ENCODE measurements at regions not wholly inside any gene's neighbourhood (a gene's known extent, or its start where the extent isn't known, plus 50 kb on each side); places are given as distances from the start of the nearest gene placed in this dataset.

GRCh38 chr9:84174486-84174885, 166.1 kb downstream of the SLC28A3 start:
- DNase-seq (ENCODE audit: low read depth, low spot score): no peak

DNA sequence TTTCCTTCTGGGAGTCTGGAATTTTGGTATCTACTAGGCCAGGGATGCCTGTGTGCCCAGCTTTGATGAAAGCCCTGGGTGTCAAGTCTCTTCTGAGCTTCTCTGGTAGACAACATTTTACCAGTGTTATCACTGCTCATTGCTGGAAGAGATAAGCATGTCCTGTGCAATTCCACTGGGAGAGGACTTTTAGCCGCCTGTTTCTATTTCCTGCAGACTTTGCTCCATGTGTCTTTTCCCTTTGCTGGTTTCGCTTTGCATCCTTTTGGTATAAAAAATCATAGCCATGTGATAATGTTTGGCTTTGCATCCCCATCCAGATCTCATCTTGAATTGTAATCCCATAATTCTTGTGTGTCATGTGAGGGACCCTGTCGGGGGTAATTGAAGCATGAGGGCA, 163.2 kb downstream of the SLC28A3 start:
- no peak for DNase-seq (ENCODE audit: low read depth, low spot score)

- DNase-seq (ENCODE audit: low read depth, low spot score): no peak
Measured at GRCh38 chr9:84179531-84179930, 161.0 kb downstream of the SLC28A3 start.

GRCh38 chr9:84187090-84187489, 153.5 kb downstream of the SLC28A3 start:
- DNase-seq (ENCODE audit: low read depth, low spot score): no peak

DNA sequence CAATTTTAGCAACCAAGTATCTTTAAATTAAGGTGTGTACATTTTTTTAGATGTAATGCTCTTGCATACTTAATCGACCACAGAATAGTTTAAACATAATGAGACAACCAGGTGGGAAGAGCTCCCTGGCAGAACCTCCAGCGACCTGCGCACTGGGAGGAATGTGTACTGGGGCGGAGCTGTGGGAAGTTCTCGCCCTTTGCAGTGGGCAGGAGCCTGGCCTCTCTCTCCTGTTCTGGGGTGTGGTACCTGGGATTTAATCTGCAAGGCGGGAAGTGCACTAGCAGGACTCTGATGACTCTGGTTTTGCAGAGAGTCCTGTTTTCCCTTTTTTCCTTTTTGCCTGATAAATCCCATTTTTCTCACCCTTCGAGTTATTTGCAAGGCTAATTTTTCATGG, 150.7 kb downstream of the SLC28A3 start:
- DNase-seq (ENCODE audit: low read depth, low spot score): no peak

- DNase-seq (ENCODE audit: low read depth, low spot score): no peak
Measured at GRCh38 chr9:84190411-84190810, 150.1 kb downstream of the SLC28A3 start.

- DNase-seq (ENCODE audit: low read depth, low spot score): no peak
Measured at GRCh38 chr9:84206801-84207370, 133.7 kb downstream of the SLC28A3 start.

DNA sequence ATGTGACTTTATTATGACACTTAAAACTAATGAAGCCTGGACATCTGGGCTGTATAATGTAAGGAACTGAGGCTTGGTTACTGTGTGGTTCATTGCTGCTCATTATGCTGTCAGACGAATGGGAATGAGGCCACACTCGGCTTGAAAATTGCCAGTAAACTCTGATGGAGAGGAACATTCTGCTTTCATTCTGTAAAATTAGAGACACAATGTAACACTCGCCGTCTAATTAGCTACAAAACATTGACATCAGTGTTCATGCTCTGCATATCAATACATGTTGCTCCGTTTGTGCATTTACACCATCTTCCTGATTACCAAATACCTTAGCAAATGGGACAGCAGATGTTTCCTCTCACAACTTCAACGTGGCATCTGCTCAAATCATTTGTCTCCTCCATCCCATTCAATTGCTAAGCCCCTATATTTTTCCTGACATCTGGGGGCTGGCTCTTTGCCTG, 133.0 kb downstream of the SLC28A3 start:
- no peak for DNase-seq (ENCODE audit: low read depth, low spot score)

DNA sequence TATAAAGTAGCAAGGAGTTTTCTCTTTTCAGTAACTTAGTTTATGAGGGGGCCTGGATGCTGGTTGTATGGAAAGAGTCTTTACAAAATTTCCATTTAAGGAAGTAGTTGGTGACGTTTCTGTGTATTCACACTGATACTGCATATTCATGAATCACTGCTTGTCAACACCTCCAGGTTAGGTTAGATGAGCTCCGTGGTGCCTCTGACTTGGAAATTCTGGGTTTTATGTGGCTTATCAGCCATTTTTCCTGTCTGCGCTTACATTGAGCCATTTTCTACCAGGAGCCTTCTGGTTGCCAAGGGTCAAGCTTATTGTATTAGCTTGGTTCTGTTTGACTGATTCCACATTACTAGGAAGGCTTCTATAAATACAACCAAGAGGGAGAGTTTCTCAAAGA, 128.3 kb downstream of the SLC28A3 start:
- no peak for DNase-seq (ENCODE audit: low read depth, low spot score)

GRCh38 chr9:84212982-84213381, 127.6 kb downstream of the SLC28A3 start:
- DNase-seq (ENCODE audit: low read depth, low spot score): no peak

DNA sequence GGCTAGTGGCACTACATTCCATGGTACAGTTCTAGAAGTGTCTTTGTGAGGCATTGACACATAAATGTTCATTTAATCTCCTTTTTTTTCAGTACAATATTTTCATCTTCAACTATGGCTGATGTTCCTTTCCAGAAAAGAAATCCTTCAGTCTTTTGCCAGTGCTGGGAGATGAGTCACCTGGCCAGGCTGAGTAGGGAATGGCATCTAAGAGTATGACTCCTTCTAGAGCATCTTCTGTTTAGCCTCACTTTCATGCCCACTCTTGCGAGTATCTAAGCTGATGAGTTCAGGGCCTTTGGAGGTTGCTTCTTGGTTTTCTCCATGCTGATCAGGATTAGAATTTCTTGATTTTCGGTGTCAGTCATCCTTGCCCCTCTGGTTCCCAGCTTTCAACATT, 124.4 kb downstream of the SLC28A3 start:
- no peak for DNase-seq (ENCODE audit: low read depth, low spot score)

DNA sequence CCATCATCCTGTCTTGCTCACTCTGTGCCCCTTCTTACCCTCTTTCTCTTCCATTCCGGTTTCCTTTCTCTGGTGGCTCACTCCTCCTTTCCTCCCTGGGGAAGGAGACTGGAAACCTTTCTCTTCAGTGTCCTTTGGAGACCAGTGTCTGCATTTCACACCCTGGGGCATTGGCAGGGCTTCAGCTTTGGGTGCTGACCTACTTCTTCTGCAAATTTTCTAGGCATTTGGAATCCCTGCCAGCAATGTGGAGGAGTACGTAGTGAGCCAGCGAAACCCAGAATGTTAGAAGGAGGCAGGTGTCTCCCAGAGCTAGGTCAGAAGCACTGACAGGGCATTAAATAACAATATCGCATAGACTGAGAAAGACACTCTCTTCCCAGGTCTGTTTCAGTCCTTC, 122.2 kb downstream of the SLC28A3 start:
- DNase-seq (ENCODE audit: low read depth, low spot score): no peak

DNA sequence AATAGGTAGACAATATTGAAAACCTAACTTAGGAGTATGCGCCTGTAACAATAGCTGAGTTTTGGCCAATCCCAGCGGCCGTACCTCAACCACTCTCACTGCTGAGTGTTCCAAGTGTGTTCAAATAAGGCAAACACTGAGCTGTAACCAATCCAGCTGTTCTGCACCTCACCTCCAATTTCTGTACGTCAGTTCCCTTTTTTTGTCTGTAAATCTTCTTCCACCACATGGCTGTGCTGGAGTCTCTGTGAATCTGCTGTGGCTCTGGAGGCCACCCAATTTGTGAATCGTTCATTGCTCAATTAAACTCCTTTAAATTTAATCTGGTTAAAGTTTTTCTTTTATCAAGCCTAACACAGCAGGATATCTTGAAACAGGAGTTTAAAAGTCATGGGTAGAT, 116.3 kb downstream of the SLC28A3 start:
- no peak for DNase-seq (ENCODE audit: low read depth, low spot score)
